CD4-positive, alpha-beta T cell treated with Interleukin-12 subunit alpha and Interleukin-12 subunit beta, for 1 hour (primary cell): ENCODE measurements at regions not wholly inside any gene's neighbourhood (a gene's known extent, or its start where the extent isn't known, plus 50 kb on each side); places are given as distances from the start of the nearest gene placed in this dataset.
"Not testable (repeated sequence)": the region's sequence is repeated elsewhere in the genome, so short reads cannot be mapped to it uniquely, and the experiment has no call there.

ENCODE experiments used
- DNase-seq: peaks from one replicate; pipeline ENCODE4 v3.0.0-alpha.2; 2020

DNA sequence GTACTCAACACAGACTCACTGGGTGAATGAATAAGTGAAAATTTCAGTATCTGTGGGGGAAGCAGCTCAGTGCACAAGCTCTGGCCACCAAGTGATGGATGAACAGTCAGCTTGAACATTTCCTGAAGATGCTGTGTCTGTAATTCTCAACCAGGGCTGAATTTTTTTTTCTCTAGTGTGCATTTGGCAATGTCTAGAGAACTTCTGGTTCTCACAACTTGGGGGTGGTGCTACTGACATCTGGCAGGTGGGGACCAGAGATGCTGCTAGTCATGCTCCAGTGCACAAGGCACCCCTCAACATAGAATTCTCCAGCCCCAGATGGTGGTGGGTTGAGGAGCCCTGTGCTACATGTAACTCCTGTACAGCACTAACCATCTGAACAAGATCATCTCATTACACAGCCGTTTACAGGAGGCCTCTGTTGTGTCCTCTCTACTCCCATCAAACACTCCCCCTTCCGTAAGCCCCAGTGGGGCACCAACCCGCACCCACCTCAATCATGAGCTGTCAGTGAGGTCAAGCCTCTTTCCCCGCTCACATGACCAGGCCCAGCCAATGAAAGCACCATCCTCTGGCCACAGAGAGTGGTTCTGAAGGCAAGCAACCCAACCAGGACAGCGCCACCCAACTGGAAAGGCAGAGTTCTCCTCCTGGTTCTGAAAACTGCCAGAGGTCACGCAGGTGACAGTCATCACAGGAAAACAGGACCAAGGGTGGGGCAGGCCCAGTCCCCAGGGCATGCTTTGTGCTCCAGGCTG lies 103.9 kb upstream of the PMEPA1 start:
- DNase-seq, result no peak

DNA sequence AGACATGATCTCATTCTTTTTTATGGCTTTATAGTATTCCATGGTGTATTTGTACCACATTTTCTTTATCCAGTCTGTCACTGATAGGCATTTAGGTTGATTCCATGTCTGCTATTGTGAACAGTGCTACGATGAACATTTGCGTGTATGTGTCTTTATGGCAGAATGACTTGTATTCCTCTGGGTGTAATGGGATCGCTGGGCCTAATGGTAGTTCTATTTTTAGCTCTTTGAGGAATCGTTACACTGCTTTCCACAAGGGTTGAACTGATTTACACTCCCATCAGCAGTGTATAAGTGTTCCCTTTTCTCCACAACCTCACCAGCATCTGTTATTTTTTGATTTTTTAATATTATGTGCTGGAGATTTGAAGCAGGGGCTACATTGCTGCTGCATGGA lies 102.8 kb upstream of the PMEPA1 start:
- not testable (repeated sequence) for DNase-seq

DNA sequence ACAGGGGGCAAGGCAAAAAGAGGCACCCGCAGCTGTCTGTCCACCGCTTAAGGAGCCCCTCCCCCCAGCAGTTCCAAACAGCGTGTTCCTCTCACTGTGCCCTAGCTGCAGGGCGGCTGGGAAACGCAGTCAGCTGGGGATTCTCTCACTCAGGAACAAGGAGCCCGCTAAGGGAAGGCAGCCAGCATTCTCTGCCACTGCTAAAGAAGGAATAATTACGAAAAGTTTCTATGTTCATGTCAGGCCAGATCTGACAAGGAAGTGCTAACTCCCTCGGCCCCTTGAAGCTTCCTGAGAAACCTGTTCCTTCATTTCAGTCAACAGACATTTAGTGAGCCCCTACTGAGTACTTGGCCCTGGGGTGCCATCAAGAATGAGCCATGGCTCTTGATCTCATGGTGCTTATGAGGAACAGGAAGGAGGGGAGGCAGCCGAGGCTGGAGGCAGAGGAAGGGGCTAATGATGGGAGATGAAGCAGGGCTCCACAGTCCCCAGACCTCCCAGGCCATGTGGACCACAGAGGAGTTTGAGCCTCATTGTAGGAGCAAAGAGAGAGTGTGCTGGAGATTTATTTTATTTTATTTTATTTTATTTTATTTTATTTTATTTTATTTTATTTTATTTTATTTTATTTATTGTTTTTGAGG lies 101.7 kb upstream of the PMEPA1 start:
- DNase-seq, result no peak

DNA sequence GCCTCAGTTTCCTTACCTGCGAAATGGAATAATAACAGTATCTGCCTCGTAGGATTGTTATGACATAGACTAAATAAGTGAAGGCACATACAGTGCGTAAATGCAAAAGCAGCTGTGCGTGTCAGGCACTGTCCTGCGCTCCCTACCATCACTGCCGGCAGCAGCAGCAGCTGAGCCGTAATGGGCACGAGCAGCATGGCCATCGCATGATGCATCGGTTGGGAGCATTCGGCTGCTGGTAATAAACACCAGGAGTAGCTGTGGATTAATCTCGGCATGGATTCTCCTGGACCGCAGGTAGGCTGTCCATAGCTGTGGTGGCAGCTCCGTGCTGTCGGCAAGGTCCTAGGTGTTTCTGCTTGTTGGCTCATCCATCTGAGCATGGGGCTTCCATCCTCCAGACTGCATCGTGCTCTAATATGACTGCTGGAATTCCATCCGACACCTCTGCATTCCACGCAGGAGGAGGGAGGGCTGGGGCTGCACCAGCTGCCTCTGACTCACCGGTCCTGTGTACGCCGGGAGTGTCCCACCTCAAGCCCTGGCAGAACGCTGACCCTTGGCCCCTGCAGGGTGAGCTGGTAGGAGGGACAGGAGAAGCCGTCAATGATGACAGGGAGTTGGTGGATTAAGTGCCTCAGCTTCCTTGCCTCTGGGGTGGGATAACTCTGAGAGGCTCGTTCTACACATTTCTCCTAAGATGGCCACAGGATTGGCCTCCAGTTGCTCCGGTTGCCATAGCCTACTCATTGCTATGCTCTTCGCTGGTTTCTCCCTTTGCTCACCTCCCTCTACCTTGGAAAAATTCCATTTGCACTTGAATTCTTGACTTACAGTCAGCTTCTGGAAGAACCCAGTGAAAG lies 100.9 kb upstream of the PMEPA1 start:
- DNase-seq, result no peak

DNA sequence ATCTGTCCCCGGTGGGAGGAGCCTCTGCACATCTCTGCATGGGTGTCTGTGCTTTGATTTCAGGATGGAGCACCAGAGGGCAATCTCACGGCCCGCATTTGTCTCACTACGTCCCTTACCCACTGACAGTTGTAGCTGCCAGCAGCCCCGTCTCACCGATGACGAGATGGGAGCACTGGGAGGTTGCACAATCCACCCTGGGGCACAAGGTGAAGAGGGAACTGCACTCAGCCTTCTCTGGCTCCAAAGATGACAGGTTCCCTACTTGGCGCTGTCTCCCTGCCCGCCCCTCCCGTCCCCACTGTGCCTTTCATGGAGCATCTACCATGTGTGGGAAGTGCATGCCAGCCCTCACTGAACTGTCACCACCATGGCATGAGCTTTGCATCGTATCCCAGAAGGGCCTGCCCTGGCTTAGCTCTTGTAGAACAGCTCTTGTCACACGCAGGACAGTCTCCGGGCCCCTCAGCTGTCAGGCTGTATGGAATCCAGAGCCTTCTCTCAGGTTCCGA lies 99.9 kb upstream of the PMEPA1 start:
- no peak for DNase-seq

DNA sequence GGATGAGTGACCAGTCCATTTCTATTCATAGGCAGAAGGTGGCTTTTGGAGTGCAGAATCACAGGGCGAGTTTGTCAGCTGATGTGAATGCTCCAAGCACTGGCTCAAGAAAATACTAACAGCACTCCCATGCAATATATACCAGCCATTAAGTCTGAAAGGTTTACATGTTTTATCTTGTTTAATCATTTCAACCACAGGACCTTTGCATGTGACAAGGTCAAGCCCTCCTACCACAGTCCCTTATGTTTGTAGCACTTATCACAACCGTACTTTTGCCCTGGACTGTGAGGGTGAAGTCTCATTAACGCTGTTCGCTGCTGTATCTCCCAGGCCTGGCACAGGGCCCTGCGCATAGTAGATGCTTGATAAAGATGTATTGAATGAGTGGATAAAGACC lies 99.3 kb upstream of the PMEPA1 start:
- no peak for DNase-seq

DNA sequence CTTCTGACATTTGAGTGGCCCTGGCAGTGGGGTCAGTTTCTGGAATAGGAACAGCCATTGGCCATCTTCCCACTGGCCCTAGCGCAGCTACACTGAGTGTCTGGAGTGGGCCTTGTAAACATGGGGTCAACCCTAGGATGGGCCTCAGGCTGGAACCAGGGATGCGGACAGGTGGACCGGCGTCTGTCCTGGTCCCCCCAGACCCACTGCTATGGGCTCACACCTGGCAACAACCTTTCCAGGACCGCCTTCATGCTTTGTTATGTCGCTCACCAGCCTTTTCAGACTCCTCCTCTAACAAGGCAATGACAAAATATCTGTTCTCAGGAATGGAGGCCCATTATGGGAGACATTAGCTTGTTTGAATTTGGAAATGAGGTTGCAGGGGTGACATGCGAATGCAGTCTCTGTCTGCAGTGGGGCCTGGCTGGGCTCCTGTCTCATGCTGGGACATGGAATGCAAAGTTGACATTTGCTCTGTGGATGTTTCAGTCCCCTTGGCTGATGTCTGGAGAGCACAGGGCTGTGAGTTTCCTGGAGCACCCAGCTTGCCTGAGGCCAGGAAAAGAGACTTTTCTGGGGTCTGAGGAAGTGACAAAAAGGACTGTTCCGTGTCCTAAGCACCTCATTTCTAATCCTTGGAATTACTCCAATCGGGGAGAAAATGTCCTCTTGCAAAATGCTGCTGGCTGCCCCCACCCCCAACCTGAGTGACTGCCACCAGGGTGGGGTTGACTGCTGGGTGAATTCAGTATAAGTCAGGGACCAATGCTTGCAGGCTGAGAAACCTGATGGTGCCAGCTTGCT lies 98.7 kb upstream of the PMEPA1 start:
- DNase-seq, result no peak

DNA sequence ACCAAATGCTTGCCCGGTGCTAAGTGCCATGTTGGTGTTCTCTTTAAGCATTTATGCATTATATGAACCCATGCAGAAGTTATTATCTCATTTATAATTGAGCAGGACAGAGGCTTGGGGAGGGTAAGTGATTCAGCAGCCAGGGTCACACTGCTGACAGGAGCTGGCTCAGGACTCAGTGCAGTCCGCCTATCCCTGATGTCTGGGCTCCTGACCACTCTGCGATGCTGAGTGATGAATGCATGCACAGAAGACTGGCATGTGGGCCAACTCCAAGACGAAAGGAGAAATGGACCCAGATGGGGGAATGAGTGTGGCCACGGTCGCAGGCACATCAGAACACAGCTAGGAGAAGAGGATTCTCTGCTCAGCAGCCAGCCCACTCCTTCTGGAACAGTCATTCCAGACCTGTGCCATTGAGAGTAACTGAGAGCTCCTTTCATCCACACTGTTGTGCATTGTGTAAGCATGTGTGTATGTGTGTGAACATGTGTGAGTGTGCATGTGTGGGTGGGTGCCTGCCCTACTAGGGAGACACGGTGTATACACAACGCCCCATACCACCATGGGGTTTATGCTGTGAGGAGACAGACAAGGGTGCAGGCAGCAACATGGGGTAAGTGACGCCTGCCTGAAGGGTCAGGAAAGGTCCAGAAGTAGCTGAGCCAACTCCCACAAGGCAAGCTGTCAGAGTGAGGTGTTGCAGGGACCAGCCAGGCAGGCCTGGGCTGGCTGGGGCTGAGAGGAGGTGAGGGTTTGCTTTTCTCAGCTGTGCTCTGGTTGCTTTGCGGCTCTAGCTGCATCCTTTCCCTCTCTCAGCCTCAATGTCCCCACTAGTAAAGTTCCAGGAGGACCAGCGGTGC lies 97.8 kb upstream of the PMEPA1 start:
- no peak for DNase-seq

DNA sequence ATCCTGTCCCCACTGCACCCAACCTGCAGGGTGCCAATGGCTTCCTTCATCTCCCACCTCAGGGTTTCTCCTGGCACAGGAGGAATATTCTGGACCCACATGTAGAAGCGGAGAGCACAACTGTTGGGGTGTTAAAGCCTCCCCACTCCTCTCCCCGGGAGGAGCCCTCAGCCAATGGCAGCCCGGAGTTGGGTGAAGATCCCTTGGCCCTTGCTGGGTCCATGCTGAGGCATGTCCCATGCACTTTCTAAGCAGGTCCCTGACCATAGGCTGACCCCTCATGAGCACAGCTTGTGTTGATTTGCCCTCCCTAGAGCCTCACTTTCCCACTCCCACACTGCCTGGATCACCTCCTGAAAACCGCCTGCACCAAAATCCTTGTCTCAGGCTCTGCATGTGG lies 97.2 kb upstream of the PMEPA1 start:
- DNase-seq, result no peak

DNA sequence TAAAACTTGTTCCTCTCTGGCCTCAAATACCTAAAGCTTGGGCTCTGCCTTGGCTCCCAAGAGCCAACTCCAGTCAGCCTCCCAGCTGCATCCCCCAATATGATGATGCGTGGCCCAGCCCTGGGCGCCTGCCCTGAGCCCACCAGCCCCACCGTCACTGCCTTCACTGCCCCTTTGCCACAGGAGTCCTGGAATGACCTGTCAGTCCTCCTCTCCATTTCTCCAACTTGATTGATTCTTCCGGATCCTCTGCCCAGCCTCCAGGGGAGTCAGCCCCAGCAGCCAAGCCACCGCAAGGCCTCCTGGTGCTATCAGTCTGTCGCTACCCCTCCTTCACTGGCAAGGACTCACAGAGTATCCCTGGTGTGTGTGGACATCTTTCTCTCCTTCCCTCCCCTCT lies 96.7 kb upstream of the PMEPA1 start:
- no peak for DNase-seq

DNA sequence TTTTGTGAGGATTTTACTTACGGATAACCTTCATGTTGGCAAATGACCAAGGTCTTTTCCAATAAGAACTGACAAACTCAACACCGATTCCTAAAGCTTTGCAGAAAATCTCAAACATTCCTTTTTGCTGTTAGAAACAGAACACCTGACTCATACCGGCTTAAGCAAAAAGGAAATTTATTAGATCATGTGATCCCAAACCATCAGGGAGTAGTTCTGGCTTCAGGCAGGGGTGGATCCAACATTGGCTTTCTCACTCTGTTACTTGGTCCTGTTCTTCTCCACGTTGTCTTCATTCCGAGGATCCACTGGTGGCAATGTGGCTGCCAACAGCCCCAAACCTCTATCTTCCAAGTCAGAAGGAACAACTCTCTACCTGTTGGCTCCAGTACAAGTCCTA lies 95.9 kb upstream of the PMEPA1 start:
- DNase-seq, result no peak

DNA sequence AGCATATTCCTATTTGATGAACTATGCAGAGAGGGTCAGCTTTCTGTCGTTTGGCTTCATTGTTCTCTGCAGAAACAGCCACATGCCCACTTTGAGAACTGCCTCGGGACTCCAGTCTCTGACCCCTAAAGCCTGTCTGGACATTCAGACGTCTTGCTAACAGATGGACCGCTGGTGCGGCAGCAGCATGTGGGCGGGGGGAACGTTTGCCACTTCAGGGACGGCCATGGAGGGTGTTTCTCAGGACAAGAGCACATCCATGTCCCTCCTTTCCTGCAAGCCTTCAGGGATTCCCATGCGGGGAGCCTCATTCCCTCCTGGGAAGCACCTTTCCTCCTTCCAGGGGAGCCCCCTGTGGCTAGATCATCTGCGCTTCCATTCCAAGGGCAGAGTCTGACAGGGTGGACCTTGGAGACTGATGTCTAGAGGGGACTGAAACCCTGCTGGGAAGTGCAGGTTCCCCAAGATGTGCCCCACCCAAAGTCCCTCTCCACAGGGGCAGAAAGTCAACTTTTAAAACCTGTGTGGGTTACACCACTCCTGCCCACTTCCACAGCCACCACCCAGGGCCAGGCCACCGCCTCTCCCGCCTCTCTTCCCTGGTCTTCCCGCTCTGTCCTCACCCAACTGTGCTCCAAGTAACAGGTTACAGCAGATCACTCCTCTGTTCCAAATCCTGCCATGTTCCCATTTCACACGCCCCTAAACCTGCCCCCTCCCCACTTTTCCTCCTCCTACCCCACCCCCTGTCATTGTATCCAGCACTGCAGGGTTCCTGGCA lies 94.8 kb upstream of the PMEPA1 start:
- no peak for DNase-seq

DNA sequence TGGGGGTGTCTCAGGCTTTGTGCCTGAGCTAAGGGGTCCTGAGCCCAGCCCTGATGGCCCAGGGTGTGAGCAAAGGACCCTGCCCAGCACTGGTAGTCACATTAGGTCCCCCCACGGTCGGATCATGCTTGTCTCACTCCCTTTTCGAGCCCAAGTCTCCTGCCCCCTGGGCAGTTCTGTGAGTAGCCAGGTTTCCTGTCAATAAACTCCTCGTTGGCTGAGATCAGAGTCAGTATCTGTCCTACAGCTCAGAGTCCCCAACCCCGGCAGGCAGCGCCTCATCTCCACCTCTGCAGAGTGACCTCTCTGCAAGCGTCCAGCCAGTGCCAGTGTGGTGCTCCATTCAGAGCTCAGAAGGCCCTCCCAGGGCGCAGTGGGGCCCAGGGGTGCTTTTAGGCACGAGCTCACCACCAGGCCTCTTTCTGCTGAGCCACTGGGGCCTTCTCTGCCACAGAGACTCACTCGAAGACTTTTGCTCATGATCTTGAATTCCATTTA lies 93.7 kb upstream of the PMEPA1 start:
- no peak for DNase-seq

DNA sequence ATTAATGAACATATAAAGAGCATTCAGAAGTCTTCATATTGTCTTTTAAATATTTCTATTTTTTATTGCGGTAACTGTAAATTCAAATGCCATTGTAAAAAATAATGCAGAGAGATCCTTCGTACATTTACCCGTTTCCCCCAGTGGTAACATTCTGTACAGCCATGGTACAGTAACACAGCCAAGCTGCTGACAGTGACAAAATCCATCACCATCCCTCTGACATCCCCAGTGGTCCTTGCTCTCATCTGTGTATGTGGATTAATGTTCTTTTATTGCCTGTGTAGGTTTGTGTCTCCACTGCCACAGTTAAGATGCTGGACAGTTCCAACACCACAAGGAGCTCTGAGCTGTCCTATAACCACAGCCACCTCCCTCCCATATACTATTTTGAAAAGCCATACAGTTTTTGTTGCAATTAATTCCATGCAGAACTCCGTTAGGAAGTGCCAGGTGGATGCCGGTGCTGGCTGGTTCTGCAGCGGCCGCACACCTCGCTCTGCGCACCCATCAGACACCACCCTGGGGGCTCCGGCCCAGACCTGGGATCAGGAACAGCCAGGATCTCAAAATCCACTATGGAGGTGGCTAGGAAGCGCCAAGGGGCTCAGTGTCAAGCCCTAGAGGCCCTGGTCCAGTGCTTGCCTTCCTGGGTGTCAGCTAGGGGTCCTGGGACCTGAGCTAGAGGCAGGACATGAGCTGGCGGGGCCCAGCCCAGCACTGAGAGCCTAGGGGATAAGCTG lies 93.1 kb upstream of the PMEPA1 start:
- DNase-seq, result no peak

DNA sequence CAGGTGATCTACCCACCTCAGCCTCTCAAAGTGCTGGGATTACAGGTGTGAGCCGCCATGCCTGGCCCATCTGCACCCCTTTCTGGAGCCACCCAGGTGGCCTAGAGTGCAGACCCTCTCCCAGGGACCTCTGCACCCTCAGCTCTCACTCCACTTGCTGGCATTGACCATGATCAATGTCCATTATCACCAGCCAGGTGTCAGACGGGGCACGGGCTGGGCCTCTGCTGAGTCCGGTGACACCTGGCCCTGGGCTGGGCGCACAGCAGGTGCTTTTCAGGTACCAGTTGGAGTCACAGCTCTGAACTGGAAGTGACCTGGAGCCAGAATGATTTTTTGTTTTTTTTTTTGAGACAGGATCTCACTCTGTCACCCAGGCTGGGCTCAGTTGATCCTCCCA lies 91.8 kb upstream of the PMEPA1 start:
- DNase-seq, result no peak

DNA sequence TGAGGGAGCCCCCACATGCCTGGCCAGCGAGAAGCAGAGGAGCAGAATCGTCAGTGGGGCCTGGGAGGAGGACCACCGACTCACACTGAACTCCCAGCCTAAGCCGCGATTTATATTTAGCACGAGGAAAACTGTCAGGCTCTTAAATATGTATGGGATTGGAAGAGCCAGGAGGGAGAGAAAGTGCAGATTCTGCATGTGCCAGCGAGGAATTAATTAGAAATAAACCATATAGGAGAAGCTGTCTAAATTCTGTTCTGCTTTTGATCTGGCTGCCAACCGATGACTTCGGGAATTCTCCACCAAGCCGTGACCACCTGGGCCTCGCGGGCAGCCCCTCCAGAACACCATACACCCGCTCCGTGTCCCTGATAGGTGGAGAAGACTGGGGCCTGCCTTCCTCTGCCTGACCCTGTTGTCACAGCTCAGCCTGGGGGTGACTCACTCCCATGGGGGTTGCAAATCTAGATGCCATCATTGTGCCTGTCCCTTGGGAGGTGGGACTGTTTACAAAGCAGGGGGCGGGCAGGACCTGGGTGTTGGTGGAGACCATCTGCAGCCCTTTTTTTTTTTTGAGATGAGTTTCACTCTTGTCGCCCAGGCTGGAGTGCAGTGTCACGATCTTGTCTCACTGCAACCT lies 91.1 kb upstream of the PMEPA1 start:
- DNase-seq, result no peak

DNA sequence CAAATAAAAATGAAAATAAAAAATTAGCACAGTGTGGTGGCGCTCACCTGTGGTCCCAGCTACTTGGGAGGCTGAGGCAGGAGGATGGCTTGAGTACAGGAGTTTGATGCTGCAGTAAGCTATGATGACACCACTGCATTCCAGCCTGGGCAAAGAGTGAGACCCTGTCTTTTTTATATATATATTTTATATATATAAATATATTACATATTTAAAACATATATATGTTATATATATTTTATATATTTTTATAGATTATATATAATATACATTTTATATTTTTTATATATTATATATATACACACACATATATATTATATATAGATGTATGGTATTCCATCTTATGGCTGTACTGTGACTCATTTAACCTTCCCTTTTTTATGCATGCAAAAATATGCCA lies 87.6 kb upstream of the PMEPA1 start:
- no peak for DNase-seq

DNA sequence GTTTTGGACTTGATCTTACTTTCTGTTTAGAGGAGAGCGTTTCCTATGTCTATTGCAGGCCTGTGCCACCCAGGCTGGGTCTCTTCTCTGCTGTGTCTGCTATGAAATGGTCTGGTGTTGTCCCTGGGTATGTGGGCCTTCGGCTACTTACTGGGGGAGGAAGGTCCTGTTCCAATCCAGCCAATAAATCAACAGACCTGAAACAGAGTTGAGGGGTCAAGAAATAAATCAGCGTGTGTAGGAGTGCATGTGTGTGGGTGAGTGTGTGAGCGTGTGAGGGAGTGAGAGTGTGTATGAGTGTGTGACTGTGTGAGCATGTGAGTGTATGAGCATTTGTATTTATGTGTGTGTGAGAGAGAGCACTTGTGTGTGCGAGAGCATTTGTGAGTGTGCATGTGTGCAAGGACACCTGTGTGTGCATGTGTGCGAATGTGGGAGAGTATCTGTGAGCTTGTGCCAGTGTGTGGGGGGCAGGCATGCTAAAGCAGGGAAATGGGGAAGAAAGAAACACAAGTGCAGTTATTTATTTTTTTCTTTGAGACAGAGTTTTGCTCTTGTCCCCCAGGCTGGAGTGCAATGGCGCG lies 86.3 kb upstream of the PMEPA1 start:
- DNase-seq, result no peak

DNA sequence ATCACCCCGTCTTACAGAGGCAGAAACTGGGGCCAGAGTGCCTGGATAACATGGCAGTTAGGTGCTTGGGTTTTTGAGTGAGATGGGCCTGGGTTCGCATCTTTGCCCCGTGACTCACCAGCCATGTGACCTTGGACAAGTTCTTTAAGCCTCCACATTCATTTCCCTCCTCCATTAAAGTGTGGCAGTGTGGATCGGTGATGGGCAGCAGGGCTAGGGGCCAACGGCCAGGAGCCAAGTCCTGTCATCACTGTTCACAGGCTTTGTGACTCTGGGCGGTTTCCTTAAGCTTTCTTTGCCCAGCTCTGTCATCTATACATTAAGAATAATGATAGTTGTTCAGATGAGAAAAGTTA lies 85.5 kb upstream of the PMEPA1 start:
- DNase-seq, result no peak
